NB4 (cell line): ENCODE measurements at regions not wholly inside any gene's neighbourhood (a gene's known extent, or its start where the extent isn't known, plus 50 kb on each side); places are given as distances from the start of the nearest gene placed in this dataset.

Experiments used
- CTCF ChIP-seq: IDR thresholded peaks from one replicate; pipeline ENCODE4 v1.5.1; 2012; ENCODE audit warnings: low read depth, low read length
- MAX ChIP-seq: IDR thresholded peaks from 2 replicates; pipeline ENCODE4 v1.6.1; 2011; ENCODE audit warnings: low read depth, low read length
- POLR2A ChIP-seq: IDR thresholded peaks from 2 replicates; pipeline ENCODE4 v1.6.1; 2011; ENCODE audit warnings: mild to moderate bottlenecking; ENCODE audit not compliant: insufficient read length; ENCODE audit errors: extremely low read depth

GRCh38 chr2:193581807-193582206 lies 1387.1 kb upstream of the TMEFF2 start:
- TF ChIP-seq CTCF (no peak), POLR2A (no peak), MAX (no peak)
